Right lobe of liver (tissue), 4 donors: ENCODE measurements at regions not wholly inside any gene's neighbourhood (a gene's known extent, or its start where the extent isn't known, plus 50 kb on each side); places are given as distances from the start of the nearest gene placed in this dataset.

Source experiments
- POLR2A ChIP-seq: fragments of 450-650 bp; IDR thresholded peaks from one replicate; pipeline ENCODE4 v1.6.1; 2017; ENCODE audit warnings: antibody characterized with exemption, mild to moderate bottlenecking
- TF ChIP-seq, protein P1 (sequence below), 4 donors: fragments of 200-600 bp in 3 of 4; fragments of 450-650 bp in 1 of 4; IDR thresholded peaks; one replicate each; pipeline versions ENCODE4 v1.5.1 to v1.8.0; 2016 to 2022; ENCODE audit warnings: antibody characterized with exemption in 4 of 4, mild to moderate bottlenecking in 2 of 4
- donor health status: DM: no; HTN: no; CAD: no.
- donor health status: DM: no; HTN: no; CAD: no.
- donor health status: DM: no; HTN: yes; CAD: no.

DNA sequence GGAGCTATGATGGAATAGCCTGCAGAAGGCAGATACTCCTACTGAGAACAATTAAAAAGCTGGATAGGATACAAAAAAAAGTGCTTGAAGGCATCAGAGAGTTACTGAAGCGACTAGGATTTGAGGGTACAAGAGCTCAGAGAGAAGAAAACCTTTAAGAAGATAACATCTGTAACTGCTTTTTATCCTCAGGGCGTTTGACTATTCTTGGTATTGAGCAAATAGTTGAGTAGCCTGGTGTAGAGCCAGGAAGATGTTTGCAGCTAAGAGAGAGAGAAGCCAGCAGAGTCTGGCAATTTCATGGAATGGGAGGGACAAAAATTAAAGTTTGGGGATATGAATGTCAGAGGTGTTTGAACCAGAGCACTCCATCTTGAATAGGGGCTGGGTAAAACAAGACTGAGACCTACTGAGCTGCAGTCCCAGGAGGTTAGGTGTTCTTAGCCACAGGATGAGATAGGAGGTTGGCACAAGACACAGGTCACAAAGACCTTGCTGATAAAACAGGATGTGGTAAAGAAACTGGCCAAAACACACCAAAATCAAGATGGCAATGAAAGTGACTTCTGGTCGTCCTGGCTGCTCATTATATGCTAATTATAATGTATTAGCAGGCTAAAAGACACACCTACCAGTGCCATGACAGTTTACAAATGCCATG is 428.8 kb downstream of the SH2D4B start:
- TF ChIP-seq, protein P1, sequence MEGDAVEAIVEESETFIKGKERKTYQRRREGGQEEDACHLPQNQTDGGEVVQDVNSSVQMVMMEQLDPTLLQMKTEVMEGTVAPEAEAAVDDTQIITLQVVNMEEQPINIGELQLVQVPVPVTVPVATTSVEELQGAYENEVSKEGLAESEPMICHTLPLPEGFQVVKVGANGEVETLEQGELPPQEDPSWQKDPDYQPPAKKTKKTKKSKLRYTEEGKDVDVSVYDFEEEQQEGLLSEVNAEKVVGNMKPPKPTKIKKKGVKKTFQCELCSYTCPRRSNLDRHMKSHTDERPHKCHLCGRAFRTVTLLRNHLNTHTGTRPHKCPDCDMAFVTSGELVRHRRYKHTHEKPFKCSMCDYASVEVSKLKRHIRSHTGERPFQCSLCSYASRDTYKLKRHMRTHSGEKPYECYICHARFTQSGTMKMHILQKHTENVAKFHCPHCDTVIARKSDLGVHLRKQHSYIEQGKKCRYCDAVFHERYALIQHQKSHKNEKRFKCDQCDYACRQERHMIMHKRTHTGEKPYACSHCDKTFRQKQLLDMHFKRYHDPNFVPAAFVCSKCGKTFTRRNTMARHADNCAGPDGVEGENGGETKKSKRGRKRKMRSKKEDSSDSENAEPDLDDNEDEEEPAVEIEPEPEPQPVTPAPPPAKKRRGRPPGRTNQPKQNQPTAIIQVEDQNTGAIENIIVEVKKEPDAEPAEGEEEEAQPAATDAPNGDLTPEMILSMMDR (IDR thresholded peaks at IDR 0.05) = no peak
- TF ChIP-seq POLR2A = no peak
